ENCODE measurements at regions not wholly inside any gene's neighbourhood (a gene's known extent, or its start where the extent isn't known, plus 50 kb on each side); places are given as distances from the start of the nearest gene placed in this dataset.

DNA sequence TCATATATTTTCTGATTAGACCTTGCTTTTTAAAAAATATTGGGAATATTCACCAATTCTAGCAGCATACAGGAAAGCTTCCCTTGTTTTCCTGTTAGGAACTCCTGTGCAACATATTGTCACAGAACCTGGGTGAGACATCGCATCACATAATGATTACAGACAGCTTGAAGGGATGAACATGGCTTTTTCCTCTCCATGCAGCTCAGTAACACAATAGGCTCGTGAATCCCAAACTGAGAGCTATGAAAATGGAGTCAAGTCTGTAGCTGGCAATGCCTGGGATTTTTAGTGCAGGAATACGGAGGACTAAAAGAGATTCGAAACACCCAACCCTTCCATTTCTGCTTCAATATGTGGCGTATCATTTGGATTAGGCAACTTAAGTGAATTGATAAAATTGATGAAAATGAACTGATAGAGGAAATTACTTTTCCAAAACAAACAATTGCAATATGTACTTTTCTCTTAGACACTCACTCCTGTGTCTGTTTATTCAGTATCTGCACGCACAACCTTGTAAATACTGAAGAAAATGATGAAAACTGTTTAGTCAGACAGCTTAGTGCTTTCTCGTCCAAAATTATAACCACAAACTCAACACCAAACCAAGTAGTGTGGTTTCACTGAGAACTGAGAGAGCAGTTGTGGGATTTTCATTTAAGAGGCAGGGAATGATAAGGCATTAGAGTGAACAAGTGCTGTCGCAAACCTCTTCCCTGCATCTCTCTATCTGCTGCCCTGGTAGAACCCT is 250.4 kb downstream of the PTBP2 start:
- DNase-seq (ENCODE audit: low read depth): no peak
- TF ChIP-seq, protein P1, sequence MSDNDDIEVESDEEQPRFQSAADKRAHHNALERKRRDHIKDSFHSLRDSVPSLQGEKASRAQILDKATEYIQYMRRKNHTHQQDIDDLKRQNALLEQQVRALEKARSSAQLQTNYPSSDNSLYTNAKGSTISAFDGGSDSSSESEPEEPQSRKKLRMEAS (IDR thresholded peaks at IDR 0.05; ENCODE audit: low read depth, low read length): no peak
- no peak for TF ChIP-seq MYC (IDR thresholded peaks at IDR 0.05; ENCODE audit: low read depth, low read length)
- no peak overlapping the region for H3K4me3 ChIP-seq (ENCODE audit: low read depth, low read length)

DNA sequence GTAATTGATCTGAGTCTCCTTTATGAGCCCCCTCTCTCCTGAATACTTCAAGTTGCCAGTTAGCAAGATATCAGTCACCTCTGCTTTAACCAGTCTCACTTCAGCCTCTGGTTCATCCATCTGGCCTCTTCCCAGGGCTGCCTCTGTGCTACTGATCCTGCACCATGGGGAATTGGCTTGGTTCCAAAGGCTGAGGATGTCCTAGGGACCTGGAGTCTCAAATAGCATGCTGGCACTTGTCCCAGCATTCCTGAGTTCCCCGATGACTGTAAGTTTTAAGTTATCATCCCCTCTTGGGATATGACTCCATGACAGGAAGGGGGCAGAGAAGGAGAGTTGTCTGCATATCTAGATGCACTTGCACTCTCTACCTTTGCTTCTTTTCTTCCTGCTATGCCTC is 252.0 kb downstream of the PTBP2 start:
- TF ChIP-seq POLR2A (IDR thresholded peaks at IDR 0.05; ENCODE audit: extremely low read depth, insufficient read length) (no peak), MYC (IDR thresholded peaks at IDR 0.05; ENCODE audit: low read depth, low read length) (no peak)
- TF ChIP-seq, protein P1 (IDR thresholded peaks at IDR 0.05; ENCODE audit: low read depth, low read length): no peak
- TF ChIP-seq, protein P2, sequence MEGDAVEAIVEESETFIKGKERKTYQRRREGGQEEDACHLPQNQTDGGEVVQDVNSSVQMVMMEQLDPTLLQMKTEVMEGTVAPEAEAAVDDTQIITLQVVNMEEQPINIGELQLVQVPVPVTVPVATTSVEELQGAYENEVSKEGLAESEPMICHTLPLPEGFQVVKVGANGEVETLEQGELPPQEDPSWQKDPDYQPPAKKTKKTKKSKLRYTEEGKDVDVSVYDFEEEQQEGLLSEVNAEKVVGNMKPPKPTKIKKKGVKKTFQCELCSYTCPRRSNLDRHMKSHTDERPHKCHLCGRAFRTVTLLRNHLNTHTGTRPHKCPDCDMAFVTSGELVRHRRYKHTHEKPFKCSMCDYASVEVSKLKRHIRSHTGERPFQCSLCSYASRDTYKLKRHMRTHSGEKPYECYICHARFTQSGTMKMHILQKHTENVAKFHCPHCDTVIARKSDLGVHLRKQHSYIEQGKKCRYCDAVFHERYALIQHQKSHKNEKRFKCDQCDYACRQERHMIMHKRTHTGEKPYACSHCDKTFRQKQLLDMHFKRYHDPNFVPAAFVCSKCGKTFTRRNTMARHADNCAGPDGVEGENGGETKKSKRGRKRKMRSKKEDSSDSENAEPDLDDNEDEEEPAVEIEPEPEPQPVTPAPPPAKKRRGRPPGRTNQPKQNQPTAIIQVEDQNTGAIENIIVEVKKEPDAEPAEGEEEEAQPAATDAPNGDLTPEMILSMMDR (IDR thresholded peaks at IDR 0.05; ENCODE audit: low read depth, low read length): no peak
- DNase-seq (ENCODE audit: low read depth): no peak
- no peak overlapping the region for H3K4me3 ChIP-seq (ENCODE audit: low read depth, low read length)

DNA sequence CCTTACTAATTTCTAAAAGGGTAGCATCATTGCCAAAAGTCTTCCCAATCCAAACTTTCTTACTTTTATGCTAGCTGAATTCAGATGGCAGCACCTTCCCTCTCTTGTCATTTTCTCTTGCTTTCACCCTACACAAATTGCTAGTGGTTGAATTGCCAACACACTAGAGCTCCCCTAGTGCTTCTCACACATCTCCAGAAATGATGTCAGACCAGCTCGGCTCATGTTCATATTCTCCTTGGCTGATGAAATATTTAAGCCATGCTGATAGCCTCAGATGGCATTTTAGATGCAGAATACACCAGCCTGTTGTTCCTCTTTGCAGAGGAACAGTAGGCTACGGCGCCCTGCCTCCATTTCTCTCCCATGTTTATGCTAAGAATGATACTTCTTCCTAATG is 256.9 kb downstream of the PTBP2 start:
- TF ChIP-seq POLR2A (IDR thresholded peaks at IDR 0.05; ENCODE audit: extremely low read depth, insufficient read length) (no peak), MYC (IDR thresholded peaks at IDR 0.05; ENCODE audit: low read depth, low read length) (no peak)
- TF ChIP-seq, protein P1 (IDR thresholded peaks at IDR 0.05; ENCODE audit: low read depth, low read length): no peak
- TF ChIP-seq, protein P2 (IDR thresholded peaks at IDR 0.05; ENCODE audit: low read depth, low read length): no peak
- DNase-seq (ENCODE audit: low read depth): no peak

DNA sequence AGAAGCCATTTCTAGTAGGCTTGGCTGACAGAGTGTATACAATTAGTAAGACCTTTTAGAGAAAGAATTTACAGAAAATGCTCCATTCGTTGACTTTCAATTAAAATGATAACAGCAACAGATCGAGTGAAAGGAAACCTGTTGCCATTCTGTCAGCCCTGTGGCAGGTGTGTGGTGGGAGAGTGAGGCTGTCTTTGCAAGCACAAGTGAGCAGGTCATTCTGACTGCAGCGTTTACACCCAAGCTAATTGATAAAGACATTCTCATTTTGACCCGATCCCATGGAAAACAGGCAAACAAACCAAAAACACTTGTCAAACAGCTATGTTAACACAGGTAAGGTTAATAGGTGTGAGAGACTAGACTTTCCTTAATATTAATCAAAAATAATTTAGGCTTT is 257.3 kb downstream of the PTBP2 start:
- no peak for DNase-seq (ENCODE audit: low read depth)
- TF ChIP-seq MYC (IDR thresholded peaks at IDR 0.05; ENCODE audit: low read depth, low read length) (no peak), POLR2A (IDR thresholded peaks at IDR 0.05; ENCODE audit: extremely low read depth, insufficient read length) (no peak)
- TF ChIP-seq, protein P2 (IDR thresholded peaks at IDR 0.05; ENCODE audit: low read depth, low read length): no peak
- TF ChIP-seq, protein P1 (IDR thresholded peaks at IDR 0.05; ENCODE audit: low read depth, low read length): no peak

More for the DNA sequence above, 256.9 kb downstream of the PTBP2 start:
- H3K4me3 ChIP-seq (ENCODE audit: low read depth, low read length): no peak overlapping the region

DNA sequence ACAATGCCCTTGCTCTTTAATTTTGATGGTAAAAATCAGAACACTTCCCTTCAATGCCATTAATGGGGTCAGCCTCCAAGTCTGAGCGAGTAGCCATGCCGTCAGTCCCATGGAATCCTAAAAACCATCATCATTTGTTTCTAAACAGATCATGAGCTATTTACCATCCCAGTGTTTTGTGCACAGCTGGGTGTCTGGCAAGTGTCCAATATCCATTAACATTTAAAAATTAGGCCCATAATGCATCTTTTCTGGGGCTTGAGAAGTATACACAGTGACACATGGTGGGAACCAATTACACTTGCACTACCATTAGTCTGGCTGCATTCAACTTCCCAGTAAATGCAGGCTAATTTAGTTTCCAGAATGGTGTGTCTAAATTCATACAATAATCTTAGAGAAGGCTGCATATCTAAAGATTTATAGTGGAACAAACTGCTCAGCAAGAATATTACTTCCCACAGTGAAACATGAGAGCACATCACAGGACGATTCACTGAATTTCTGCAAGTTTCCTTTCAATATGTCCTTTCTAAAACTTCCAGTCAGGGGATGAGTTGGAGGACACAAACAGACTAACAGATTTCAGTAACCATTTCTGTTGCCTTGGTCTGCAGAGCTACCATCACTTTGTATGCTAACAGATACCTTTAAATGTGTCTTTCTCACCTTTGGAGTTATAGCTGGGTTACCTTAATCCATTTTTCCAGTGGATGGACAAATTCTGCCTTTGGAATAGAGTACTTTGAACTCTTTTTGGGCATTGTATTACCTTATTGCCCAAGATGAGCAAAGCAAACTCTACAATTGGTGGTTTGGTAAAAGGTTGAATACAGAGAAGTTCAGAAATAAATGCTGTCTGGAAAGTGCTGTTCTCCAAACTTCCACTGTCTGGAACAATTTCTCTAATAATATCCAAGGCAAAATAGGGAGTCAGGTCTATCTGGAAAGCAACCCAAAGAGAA is 258.0 kb downstream of the PTBP2 start:
- H3K4me3 ChIP-seq (ENCODE audit: low read depth, low read length): no peak overlapping the region
- no peak for DNase-seq (ENCODE audit: low read depth)
- TF ChIP-seq MYC (IDR thresholded peaks at IDR 0.05; ENCODE audit: low read depth, low read length) (no peak), POLR2A (IDR thresholded peaks at IDR 0.05; ENCODE audit: extremely low read depth, insufficient read length) (no peak)

More for the DNA sequence above, 257.3 kb downstream of the PTBP2 start:
- H3K4me3 ChIP-seq (ENCODE audit: low read depth, low read length): no peak overlapping the region

DNA sequence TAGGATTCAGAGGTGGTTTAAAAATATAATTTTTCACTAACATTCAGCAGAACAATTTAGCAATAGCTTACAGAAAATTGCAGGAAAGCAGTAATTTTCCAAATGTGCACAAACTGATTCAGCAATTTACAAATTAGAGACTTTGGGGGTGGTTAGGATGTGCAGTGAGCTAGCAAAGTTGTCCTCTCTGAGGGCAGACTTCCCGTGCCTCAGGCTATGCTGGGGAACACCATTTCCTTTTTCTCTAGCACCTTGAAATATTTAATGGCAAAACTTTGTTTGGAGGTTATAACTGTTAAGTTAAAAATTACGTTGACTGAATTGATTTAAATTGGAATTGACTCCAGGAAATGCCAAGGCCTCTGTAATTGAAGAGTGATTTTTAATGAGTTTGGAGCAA is 258.9 kb downstream of the PTBP2 start:
- no peak for DNase-seq (ENCODE audit: low read depth)
- TF ChIP-seq, protein P1 (IDR thresholded peaks at IDR 0.05; ENCODE audit: low read depth, low read length): no peak
- TF ChIP-seq MYC (IDR thresholded peaks at IDR 0.05; ENCODE audit: low read depth, low read length) (no peak), POLR2A (IDR thresholded peaks at IDR 0.05; ENCODE audit: extremely low read depth, insufficient read length) (no peak)
- TF ChIP-seq, protein P2 (IDR thresholded peaks at IDR 0.05; ENCODE audit: low read depth, low read length): no peak
- H3K4me3 ChIP-seq (ENCODE audit: low read depth, low read length): no peak overlapping the region
